Dermis microvascular lymphatic vessel endothelial cell (primary cell): ENCODE measurements at regions not wholly inside any gene's neighbourhood (a gene's known extent, or its start where the extent isn't known, plus 50 kb on each side); places are given as distances from the start of the nearest gene placed in this dataset.
"Not testable (repeated sequence)": the region's sequence is repeated elsewhere in the genome, so short reads cannot be mapped to it uniquely, and the experiment has no call there.

Experiments
- DNase-seq, 2 donors: peaks; one replicate each; pipeline versions ENCODE4 v3.0.0 to v3.0.0-alpha.2; 2010; ENCODE audit warnings: low read depth in 2 of 2

DNA sequence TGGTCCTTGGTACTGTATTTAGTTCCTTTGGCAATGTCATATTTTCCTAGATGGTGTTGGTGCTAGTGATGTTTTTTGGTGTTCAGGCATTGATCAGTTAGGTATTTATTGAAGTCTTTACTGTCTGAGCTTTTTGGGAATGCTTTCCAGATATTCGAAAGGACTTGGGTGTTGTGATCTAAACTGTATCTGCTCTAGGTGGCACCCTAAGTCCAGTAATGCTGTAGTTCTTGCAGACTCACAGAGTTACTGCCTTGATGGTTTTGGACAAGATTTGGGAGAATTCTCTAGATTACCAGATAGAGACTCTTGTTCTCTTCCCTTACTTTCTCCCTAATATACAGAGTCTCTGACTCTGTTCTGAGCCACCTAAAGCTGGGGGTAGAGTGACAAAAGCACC lies 513.6 kb upstream of the PITX2 start:
- no peak for DNase-seq

DNA sequence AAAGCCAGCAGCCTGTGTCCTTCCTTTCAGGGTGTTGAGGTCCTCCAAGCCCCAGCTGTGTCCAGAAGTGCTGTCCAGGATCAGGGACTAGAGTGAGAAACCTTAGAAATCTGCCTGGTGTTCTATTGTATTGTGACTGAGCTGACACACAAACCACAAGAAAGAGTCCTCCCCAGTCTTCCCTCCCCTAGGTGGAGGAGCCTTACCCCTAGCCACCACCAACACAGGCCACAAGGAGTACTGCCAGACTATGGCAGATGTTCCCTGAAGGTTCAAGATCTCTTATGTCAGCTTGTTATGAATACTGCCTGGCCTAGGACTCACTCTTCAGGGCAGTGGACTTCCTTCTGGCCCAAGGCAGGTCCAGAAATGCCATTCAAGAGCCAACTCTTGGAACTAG lies 514.1 kb upstream of the PITX2 start:
- no peak for DNase-seq

DNA sequence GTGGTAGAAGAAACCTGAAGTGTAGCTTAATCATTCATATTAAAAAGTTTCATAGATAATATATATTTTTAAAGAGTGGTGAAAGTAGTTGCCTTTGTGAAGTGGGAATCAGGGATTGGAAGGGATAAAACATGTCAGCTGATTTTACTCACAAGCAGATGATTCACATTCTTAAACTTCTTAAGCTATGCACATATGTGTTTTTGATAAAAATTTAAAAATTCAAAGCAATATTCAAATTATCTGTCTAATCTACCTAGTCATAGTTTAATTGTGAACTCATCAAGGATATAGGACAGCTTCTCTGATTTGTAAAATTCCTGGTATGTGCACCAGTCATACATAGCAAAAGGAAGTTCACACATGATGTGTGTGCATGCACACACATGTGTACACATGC lies 520.6 kb upstream of the PITX2 start:
- DNase-seq: no peak

DNA sequence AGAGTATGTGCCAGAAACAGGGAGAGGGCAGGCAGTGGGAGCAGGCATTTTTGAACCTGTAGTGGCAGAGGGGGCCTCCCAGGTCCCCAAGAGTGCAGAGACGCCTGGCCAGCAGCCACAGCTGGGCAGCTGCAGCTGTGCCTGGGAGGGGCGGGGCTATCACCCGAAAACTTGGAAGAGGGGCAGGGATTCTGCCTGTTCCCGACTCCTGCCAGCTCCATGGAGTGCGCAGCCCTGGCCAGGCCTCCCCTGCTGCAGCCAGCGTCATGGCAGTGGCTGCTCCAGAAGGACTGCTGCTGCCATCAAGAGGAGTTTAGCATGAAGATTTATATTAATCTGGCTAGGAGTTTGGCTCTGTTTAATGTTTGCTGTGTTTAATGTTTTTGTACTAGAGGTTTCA lies 532.1 kb upstream of the PITX2 start:
- DNase-seq: no peak

DNA sequence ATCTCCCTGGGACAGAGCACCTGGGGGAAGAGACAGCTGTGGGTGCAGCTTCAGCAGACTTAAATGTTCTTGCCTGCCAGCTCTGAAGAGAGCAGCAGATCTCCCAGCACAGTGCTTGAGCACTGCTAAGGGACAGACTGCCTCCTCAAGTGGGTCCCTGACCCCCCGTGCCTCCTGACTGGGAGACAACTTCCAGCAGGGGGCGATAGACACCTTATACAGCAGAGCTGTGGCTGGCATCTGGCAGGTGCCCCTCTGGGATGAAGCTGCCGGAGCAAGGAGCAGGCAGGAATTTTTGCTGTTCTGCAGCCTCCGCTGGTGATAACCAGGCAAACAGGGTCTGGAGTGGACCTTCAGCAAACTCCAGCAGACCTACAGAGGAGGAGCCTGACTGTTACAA lies 541.7 kb upstream of the PITX2 start:
- not testable (repeated sequence) for DNase-seq

DNA sequence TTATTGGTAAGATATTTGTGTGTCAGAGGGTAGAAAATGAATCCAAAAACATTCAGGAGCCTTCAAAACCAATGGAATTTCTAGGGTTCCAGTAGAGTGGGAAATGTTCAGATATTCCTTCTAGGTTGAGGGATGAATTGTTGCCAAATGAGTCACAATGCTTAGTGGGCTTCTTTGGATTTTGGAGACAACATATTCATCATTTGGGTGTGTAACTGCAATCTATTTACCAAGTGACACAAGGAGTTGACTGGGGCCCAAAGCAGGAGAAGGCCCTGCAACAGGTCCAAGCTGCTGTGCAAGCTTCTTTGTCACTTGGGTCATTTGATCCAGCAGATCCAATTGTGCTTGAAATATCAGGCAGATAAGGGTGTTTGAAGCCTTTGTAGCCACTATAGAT lies 551.5 kb upstream of the PITX2 start:
- no peak for DNase-seq

DNA sequence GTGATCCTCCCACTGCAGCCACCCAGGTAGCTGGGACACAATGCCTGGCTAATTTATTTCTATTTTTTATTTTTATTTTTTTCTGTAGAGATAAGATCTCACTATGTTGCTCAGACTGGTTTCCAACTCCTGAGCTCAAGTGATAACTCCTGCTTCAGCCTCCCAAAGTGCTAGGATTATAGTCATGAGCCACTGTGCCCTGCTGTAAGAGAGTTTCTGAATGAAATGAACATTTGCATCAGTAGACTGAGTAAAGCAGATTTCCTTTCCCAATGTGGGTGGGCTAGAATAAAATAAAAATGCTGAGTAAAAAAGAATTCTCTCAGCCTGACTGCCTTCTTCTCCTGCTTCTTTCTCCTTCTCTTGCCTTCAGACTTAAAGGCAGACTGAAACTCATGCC lies 555.4 kb upstream of the PITX2 start:
- DNase-seq: no peak

DNA sequence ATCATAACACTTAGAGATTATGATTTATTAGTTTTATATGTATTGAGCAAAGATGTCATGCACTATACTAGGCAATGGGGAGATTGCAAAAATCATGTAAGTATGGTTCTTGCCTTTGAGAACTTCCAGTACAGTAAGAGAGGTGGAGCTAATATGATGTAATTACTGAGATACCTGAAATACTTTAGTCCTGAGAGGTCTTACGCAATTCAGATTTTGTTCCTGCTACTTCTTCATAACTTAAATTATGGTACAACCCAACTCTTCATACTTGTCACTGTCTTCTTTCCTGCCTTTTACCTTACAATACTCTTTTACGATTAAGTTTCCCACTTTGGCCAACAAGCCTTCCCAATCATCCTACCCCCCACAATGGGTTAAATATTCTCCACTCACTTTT lies 564.2 kb upstream of the PITX2 start:
- DNase-seq: no peak

DNA sequence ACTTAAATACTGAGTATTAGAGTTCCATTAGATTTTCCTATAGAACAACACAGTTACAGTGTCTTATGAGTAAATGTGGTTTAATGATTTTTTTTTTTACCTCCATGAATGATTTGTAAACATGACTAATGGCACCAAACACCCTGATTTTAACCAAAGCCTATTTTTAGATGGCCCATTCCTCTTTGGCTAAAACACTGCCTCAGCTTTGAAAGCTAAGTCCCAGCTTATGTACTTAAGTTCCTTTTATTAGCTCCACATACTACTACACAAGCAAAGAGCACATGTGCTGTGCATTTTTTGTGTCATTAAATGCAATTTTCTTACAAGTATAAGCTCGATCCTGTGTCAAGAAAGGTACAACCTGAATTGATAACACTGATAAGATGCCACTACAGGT lies 575.6 kb upstream of the PITX2 start:
- DNase-seq: no peak

DNA sequence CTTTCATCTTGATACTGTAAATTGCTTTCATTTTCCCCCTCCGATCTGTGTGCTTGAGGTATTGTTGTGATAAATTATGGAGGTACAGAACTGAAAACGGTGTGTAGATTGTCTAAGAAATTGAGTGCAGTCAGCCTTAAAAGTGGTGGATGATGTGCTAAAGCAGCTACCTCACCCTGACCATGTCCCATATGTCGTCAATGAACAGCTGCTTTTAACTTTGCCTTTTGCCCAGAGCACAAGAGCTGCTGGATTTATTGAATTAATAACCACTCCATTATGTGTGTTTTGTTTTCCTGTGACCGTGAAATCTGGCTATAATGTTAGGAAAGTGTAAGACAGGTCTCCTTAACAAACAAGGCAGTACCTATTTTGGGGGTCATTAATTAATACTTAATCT lies 581.9 kb upstream of the PITX2 start:
- no peak for DNase-seq

DNA sequence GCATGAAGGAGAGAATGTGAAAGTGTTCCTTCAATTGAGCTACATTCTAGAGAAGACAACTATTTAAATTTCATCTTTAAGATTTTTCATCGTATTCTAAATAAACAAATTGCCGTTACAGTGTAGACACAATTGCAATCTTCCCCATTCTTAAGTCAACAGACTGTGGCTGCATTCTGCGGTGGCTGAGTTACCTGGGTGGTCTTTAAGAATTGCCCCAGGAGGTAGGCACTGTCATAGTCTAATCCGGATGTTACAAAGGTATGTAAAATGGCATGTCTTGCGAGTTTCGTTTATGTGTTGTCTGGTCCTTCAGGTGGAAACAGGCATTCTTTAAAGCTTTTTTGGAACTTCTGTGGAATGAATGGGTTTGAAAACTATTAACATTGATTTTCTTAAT lies 586.1 kb upstream of the PITX2 start:
- DNase-seq: no peak

DNA sequence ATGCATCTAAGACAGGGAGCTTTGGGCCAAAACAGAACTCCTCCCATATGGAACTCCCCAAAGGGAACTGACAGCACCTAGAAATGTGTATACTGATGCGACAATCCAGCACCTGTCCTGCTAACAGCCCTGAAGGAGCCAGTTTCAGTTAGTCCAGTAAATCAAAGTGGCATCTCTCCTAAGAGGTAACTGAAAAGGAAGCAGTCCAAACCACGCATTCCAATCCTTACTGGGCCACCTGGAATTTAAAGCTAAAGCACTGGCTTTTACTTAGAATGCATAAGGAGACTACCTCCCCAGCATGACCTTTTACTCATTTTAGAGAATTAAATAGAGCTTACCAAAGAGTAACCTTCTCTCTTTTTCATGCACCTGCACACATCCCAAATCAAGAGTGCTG lies 586.8 kb upstream of the PITX2 start:
- no peak for DNase-seq

DNA sequence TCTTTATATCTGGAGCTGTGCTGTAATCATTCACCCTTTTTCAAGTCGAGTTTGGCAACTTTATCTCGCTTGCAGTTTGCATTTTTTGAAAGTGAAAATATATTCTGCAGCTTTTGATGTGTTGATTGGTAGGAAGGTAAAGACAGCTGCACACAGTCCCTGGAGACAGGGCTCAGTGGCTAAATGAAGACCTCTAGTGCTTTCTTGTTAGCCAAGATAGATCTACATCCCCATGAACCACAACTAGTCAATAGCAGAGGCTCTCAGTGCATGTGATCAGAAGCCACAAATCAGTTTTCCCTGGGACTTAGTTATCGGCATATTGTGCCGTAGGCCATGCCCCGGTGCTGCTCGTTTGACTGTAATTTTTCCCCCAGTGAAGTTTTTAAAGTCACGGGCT lies 587.7 kb upstream of the PITX2 start:
- DNase-seq: no peak

DNA sequence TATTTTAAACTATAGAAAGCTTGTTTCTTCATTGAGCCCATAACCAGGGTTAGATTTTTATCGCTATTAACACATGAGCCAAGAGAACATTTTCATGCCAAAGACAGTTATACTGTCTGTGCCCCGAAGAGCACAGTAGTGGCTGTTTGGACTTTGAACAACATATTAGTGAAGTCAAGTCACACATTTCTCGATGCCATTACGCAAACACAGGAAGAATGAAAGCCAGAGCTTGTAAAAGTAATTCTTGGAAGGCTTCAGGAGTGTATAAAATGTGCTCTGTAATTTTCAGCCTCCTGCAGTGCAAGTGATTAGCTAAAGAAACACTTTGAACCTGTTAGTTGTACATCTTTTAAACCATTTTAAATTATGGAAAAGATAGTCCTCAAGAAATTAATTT lies 590.7 kb upstream of the PITX2 start:
- no peak for DNase-seq

DNA sequence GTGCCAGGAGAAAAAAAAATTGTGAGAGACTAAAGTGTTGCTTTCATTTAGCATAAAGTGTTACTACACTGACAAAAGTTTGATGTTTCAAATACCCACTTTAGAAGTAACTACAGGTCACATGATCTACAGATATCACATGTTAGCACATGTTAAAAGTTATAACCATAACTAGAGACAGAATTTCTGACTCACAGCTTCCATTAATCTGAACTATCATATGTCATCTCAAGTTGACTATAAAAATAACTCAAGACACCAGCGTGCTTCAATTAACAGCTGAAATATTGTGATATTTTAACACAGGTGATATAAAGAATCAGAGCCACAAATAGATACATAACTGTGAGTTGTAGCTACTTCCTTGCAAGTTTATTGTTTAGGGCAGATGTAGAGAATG lies 591.5 kb upstream of the PITX2 start:
- DNase-seq: no peak

DNA sequence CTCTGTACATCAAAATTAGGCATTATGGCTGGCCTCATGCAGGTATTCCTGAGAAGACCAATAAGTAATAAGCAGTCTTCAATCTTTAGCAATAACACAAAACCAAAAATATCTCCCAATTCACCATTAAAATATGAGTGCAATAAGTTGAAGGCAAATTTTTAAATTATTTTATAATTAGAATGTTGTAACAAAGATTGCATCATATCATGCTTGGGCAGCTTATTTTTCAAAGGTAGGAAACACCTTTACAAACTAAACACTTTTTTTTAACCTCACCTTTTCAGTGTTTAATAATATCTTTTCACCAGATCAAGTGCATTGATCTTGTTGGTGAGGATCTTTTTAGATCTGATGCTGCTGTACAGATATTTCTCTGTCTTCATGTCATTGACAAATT lies 592.9 kb upstream of the PITX2 start:
- DNase-seq: no peak

DNA sequence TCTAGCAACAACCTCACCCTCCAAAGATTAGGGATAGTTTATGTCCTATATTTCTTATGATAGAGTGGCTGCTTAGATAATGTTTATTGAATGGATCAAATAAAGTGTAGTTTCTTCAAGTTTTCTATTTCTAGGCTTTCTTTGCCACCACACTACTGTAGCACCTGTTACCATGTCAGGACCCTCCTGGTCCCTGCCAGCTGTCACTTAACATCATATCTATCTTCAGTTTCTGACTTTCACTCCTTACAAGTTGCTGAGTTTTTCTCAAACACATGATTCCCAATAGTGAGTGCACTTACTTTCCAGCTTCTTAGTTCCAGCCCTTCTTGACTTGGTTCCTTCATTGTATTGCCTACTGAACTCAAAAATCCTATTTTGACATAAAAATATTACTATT lies 593.9 kb upstream of the PITX2 start:
- DNase-seq: no peak

DNA sequence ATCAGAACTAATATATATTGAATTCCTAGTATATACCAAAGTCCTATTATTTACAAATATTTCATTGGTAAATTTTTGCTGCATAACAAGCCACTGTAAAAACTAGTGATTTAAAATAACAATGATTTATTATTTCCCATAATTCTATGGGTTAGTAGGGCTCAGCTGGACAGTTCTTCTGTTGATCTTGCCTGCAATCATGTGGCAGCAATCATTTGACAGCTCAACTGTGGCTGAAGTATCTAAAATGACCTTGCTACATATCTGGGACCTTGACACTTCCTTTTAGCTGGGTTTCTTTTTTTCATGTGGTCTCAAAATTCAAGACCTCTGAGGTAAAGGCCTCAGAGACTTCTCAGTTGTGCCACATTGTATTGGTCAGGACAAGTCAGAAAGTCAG lies 598.5 kb upstream of the PITX2 start:
- DNase-seq: no peak

DNA sequence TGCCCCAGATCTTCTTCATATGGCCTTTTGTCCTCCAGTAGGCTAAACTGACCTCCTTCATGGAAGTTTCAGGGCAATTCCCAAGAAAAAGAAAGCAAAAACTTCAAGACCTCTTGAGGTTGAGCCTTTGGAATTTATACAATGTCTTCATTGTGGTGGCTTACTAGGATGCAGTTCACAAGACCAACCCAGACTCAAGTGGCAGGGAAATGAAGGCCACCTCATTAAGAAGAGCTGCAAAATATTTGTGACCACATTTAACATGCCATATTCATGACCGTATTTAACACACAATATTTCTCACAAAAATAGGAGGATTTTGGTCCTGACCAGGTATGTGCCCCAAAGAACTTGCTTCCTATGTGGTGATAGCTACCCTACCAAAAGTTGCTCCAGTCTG lies 605.5 kb upstream of the PITX2 start:
- DNase-seq: no peak

DNA sequence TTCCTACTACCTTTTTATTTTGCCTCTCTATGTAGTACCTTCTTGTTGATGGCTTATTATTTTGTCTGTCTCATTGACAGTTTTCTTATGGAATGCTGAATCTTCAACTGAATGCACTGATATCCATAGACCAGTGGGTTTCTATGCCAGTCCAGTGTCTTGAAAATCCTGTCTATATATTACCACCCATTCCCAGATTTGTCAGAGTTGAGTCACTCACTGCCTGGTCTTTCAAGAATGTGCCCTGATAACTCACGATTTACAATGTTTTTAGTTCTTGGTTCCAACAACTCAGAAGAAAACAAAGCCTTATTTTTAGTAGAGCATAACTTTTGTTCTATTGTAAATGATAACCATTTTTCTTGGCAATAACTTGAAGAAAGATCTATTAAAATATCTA lies 606.0 kb upstream of the PITX2 start:
- DNase-seq: no peak

DNA sequence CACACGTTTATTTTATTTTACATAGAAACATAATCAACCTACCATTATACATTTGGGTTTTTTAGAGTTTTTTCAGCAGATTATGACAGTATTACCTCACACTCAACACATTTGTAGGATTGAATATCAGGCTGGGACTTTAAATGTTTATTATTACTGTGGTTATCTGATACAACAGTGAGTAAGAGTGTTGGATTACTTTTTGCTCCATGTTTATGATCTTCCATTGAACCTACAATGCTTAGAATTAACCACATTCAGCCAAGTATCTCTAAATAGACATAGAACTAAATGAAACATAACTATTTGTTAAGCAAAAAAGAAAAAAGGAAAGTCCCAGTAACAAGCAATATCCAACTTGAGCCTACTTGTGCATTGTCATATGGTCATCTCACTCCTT lies 607.4 kb upstream of the PITX2 start:
- no peak for DNase-seq

DNA sequence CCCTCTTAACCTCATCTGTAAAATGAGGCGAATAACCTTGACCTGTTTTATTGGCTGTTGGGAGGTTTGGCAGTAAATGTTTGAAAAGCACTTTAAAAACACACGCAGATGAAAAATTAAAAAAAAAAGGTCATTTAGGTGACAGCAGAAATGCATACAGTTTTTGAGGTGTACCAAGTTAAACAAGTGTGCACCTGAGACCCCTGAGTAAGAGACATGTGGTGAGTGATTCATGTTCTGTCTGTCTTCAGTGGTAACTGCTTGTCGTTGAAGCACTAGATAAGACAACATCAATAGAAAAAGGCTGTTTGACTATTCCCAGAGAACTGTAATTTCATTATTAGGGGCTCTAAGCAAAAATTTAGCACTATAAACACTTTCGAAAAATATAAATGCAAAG lies 608.4 kb upstream of the PITX2 start:
- no peak for DNase-seq

DNA sequence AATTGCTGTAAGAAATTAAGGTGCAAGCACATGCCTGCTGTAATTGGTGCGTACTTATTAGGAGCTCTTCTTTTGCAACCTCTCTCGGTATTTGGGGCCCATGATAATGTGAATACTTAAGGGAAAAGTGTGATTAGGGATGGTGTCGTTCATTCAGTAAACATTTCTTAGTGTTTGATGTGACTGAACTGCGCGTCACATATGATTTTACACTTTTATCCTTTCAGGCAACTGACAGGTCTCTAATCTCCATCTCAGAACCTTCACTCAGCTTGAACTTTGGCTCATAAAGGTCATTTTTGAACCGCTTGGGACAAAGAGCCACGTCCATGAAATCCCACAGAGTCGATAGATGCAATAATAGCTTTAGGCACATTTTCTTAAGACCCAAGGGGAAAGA lies 612.1 kb upstream of the PITX2 start:
- DNase-seq: no peak

DNA sequence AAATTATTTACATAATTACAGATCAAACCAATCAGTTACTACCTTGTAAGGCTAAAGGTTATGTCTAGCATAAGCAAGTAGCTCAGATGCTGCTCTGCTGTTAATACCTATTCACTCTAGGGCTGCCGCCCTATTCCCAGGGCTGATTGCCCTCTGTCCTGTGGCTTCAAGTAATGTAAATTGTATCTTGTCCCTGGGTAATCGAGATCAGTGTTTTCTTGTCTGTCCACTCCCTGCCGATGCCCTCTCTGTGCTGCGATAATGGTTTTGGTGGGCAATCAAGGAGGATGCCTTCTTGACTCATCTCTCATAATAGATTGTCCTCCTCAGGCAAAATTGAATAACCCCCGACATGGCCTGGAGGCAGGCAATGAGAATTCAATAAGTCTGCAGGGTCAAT lies 641.0 kb upstream of the PITX2 start:
- no peak for DNase-seq

DNA sequence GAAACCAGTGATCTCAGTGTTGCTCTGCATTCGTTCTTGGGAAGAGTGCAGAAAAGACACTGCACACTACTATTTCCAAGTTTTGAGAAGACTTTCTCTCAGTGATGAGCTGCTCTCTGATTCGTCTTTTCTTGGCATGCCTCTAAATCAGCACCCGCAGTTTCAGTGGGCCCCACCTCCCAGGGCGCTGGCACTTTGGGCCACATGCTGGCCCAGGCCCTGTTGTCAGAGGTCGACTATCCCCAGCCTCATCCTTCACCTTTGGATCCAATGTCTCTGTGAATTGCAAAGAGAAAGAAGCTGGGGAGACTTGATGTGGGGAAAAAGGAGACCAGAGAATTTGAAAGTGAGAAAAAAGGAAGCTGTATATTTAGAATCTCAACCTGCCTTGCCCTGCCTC lies 644.1 kb upstream of the PITX2 start:
- DNase-seq: no peak
